ENCODE measurements at regions not wholly inside any gene's neighbourhood (a gene's known extent, or its start where the extent isn't known, plus 50 kb on each side); places are given as distances from the start of the nearest gene placed in this dataset.
"Not testable (repeated sequence)": the region's sequence is repeated elsewhere in the genome, so short reads cannot be mapped to it uniquely, and the experiment has no call there.

DNA sequence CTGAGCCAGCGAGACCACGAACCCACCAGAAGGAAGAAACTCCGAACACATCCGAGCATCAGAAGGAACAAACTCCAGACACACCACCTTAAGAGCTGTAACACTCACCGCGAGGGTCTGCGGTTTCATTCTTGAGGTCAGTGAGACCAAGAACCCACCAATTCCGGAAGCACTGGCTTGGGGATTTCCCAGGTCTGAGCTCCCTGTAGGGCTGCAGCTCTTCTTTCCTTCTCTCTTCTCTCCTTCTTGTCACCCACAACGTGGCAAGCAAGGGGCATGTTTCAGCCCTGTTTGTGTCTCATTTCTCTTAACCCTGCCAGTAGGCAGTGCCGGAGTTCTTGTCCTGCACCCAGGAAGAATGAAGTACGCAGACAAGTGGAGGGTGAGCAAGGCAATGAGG is 713.0 kb downstream of the CDH9 start:
- TF ChIP-seq POLR2A (IDR thresholded peaks at IDR 0.05); POLR2AphosphoS5 (IDR thresholded peaks at IDR 0.05); EP300 (IDR thresholded peaks at IDR 0.05; ENCODE audit: low read depth): not testable (repeated sequence)
- TF ChIP-seq, protein P1, sequence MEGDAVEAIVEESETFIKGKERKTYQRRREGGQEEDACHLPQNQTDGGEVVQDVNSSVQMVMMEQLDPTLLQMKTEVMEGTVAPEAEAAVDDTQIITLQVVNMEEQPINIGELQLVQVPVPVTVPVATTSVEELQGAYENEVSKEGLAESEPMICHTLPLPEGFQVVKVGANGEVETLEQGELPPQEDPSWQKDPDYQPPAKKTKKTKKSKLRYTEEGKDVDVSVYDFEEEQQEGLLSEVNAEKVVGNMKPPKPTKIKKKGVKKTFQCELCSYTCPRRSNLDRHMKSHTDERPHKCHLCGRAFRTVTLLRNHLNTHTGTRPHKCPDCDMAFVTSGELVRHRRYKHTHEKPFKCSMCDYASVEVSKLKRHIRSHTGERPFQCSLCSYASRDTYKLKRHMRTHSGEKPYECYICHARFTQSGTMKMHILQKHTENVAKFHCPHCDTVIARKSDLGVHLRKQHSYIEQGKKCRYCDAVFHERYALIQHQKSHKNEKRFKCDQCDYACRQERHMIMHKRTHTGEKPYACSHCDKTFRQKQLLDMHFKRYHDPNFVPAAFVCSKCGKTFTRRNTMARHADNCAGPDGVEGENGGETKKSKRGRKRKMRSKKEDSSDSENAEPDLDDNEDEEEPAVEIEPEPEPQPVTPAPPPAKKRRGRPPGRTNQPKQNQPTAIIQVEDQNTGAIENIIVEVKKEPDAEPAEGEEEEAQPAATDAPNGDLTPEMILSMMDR (IDR thresholded peaks at IDR 0.05), result not testable (repeated sequence)
